GM10248 (cell line): ENCODE measurements at regions not wholly inside any gene's neighbourhood (a gene's known extent, or its start where the extent isn't known, plus 50 kb on each side); places are given as distances from the start of the nearest gene placed in this dataset.

ENCODE experiments used
- CTCF ChIA-PET: fragments of 300-600 bp; sonication (Branson Sonifier 250); formaldehyde crosslinking; extraction: SDS; loops from one replicate; lab custom pipeline; 2021; ENCODE audit warnings: antibody characterized with exemption; lab: Yijun Ruan, JAX
- POLR2A ChIA-PET: fragments of 350-650 bp; sonication (Branson Sonifier 250); formaldehyde crosslinking; extraction: SDS; loops from one replicate; lab custom pipeline; 2020; ENCODE audit warnings: antibody characterized with exemption; lab: Yijun Ruan, JAX
- DNase-seq: peaks from one replicate; pipeline ENCODE4 v3.0.0; 2012; ENCODE audit errors: extremely low spot score
- CTCF ChIP-seq: IDR thresholded peaks from 2 replicates; pipeline ENCODE4 v1.5.1; 2012; ENCODE audit warnings: mild to moderate bottlenecking, low read depth; ENCODE audit errors: extremely low read depth, missing control alignments, control extremely low read depth

GRCh38 chr12:46438256-46438655 lies 65.7 kb upstream of the SLC38A2 start:
- CTCF ChIA-PET = no interaction called here
- no peak for DNase-seq
- no peak for TF ChIP-seq CTCF
- POLR2A ChIA-PET = no interaction called here

- ChIA-PET POLR2A (no interaction called here), CTCF (no interaction called here)
- no peak for DNase-seq
- no peak for TF ChIP-seq CTCF
Observed at GRCh38 chr12:46437469-46437868, 64.9 kb upstream of the SLC38A2 start.

GRCh38 chr12:46436747-46437146 lies 64.2 kb upstream of the SLC38A2 start:
- no peak for DNase-seq
- no peak for TF ChIP-seq CTCF
- ChIA-PET POLR2A (no interaction called here), CTCF (no interaction called here)

- POLR2A ChIA-PET = no interaction called here
- CTCF ChIA-PET = no interaction called here
- no peak for DNase-seq
- TF ChIP-seq CTCF = no peak
Observed at GRCh38 chr12:46435625-46436024, 63.1 kb upstream of the SLC38A2 start.

- ChIA-PET POLR2A (no interaction called here), CTCF (no interaction called here)
- no peak for DNase-seq
- no peak for TF ChIP-seq CTCF
Observed at GRCh38 chr12:46435029-46435428, 62.5 kb upstream of the SLC38A2 start.

GRCh38 chr12:46433829-46434228 lies 61.3 kb upstream of the SLC38A2 start:
- DNase-seq = no peak
- TF ChIP-seq CTCF = no peak
- ChIA-PET CTCF (no interaction called here), POLR2A (no interaction called here)

GRCh38 chr12:46432325-46432724 lies 59.8 kb upstream of the SLC38A2 start:
- no peak for TF ChIP-seq CTCF
- CTCF ChIA-PET = interaction anchor here (1.3 to 1.4 kb wide), 2 partner anchors 28 to 118 kb away, joined by 3 to 4 read pairs; no protein-coding TSS in a partner anchor
- no peak for DNase-seq
- POLR2A ChIA-PET = no interaction called here
